ENCODE measurements at regions not wholly inside any gene's neighbourhood (a gene's known extent, or its start where the extent isn't known, plus 50 kb on each side); places are given as distances from the start of the nearest gene placed in this dataset.
"Not testable (repeated sequence)": the region's sequence is repeated elsewhere in the genome, so short reads cannot be mapped to it uniquely, and the experiment has no call there.

- not testable (repeated sequence) for TF ChIP-seq CTCF (IDR thresholded peaks at IDR 0.05; ENCODE audit: insufficient read depth, low read depth, low read length); EZH2 (IDR thresholded peaks at IDR 0.05; ENCODE audit: insufficient read depth, low read length)
These were observed 218.3 kb downstream of the KCNRG start for GRCh38 chr13:50233574-50233973.

Measured in astrocyte (in vitro differentiated cells and primary cell).